Cardiac fibroblast (primary cell): ENCODE measurements at regions not wholly inside any gene's neighbourhood (a gene's known extent, or its start where the extent isn't known, plus 50 kb on each side); places are given as distances from the start of the nearest gene placed in this dataset.

Experiments
- DNase-seq, 2 donors: peaks; one replicate each; pipeline versions ENCODE4 v3.0.0 to v3.0.0-alpha.2; 2010; ENCODE audit warnings: low read depth in 2 of 2
- H3K4me3 ChIP-seq, 2 donors: replicated peaks in 1 of 2; 1 replicate in 1 of 2; 2 replicates in 1 of 2; pipeline ENCODE4 v1.5.1; 2011; ENCODE audit warnings: low read depth in 2 of 2, low read length in 2 of 2, mild to moderate bottlenecking in 2 of 2, moderate library complexity in 1 of 2
- CTCF ChIP-seq: IDR thresholded peaks from one replicate; pipeline ENCODE4 v1.5.1; 2011; ENCODE audit warnings: low read depth, mild to moderate bottlenecking, low read length, inconsistent platforms

GRCh38 chr10:78596556-78596955 is 472.2 kb upstream of the ZMIZ1 start:
- TF ChIP-seq CTCF: no peak
- H3K4me3 ChIP-seq: no peak overlapping the region
- no peak for DNase-seq

DNA sequence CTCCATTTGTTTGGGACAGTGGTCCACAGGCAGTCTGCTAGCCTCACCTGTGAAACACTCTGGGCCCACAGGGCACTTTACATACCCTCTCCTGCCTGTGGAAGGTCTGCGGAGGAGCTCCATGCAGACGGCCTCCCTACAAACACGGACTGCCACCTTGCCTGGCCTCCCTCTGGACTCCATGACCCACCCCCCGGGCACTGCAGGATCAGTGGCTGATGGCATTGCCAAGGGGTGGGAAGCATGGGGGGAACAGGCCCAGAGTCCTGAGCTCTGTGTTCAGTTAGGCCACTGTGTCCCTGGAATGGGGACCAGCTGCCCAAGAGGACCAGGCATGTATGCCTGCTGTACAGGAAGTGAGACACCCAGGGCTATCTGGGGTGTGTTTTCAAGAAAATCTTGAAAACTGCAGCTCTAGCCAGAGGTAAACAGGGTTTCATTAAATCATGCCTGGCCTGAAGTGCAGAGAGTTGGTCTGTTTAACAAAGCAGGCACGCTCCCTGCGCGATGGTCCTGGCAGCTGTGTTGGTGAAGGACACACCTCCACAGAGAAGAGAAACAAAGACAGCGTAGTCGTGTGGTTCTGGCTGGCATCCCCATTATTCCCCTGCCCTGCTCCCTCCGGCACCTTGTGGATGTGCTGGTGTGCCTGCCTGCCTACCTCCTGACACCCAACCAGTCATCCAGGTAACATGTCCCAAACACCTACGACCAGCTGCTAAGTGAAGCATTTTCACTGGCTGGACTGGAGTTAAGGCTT is 470.8 kb upstream of the ZMIZ1 start:
- DNase-seq: no peak
- no peak for TF ChIP-seq CTCF
- no peak overlapping the region for H3K4me3 ChIP-seq

DNA sequence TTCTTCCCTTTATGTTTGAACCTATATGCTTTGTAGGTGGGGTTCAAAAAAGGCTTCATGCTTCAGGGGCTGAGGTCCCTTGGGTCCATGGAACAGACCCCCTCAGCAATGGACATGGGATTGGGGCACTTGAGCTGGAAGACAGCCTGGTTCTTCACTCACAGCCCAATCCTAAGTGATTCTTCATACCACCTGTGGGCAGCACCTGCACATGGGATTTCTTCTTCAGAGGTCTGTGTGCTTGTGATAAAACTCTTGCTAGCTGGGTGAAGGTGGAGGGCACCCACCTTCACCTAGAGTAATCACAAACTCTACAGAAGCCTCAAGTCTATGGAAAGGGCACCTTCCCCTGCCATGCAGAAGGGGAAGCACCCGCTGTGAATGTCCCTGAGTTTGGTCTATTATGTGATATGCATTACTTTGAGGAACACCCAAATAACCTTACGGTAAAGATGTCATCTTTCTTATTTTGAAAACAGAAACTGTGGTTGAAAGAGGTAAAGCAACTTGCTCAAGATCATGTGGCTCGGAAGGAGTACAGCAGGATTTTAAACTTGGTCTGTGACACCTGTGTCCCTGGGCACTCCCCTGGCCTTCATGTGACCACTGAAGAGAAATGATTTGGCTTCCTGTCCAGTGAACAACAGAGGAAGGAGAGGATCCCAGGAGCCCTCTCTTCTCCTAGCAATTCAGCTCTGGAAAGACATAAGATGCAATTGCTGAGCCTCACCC is 469.5 kb upstream of the ZMIZ1 start:
- no peak for TF ChIP-seq CTCF
- no peak for DNase-seq
- H3K4me3 ChIP-seq: no peak overlapping the region

DNA sequence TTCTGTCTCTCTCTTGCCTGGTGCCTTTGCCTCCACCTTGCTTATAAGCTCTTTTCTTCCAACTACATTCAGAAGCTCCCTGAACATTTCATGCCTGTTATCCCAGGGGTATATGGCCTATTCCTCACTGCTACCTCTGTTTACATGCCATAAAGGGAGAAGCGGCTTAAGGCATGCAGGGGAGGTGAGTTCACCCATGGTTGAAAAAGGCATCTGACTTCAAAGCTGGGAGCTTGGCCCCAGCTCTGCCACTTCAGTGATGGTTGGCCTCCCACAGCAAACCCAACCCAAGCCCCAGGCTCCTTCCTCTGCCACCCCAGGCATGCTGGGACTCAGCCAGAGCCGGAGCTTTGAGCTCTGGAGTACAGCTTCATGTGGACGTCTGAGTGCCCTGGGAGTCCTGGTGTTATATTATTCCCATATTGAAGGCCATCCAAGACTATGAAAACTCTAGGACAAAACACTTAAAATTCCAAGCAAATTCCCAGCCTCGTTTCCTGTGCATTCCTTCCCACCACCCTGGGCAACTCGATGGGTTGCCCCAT is 468.6 kb upstream of the ZMIZ1 start:
- H3K4me3 ChIP-seq: no peak overlapping the region
- DNase-seq: no peak
- no peak for TF ChIP-seq CTCF

DNA sequence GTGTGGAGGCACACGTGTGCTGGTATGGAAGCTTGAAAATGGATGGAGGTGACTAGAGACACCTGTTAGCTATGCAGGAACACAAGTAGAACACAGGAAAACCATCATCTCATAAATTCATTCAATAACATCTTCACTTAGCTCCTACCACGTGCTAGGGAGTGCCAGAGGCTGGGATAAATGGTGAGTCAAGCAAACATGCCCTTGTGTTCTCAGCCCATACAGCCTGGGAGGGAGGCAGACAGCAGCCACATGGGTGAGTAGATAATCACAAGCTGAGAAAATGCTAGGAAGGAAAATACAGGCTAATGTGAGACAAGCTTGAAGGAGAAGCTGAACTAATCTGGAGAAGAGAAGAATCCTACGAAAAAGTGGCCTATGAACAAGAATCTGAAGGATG is 468.0 kb upstream of the ZMIZ1 start:
- no peak overlapping the region for H3K4me3 ChIP-seq
- TF ChIP-seq CTCF: no peak
- peak in 1 of 2 donors; percentile 29 for DNase-seq

- no peak for TF ChIP-seq CTCF
- H3K4me3 ChIP-seq: no peak overlapping the region
Measured at GRCh38 chr10:78602201-78602932, 466.4 kb upstream of the ZMIZ1 start.

More at GRCh38 chr10:78602201-78602932, 466.4 kb upstream of the ZMIZ1 start:
- no peak for DNase-seq
